Islet of Langerhans (tissue), 1 donor: ENCODE measurements at regions not wholly inside any gene's neighbourhood (a gene's known extent, or its start where the extent isn't known, plus 50 kb on each side); places are given as distances from the start of the nearest gene placed in this dataset.
A peak's percentile ranks its signal among the peaks of the same experiment; 100 is the strongest.

Experiments
- FAIRE-seq: peaks from one replicate; lab custom pipeline; 2011; peaks lifted over from hg19 to GRCh38; lab: Jason Lieb, UNC

- FAIRE-seq: no peak
Observed at GRCh38 chr4:137200322-137200721, 332.0 kb downstream of the PCDH18 start.

- no peak for FAIRE-seq
Observed at GRCh38 chr4:137198791-137199190, 333.5 kb downstream of the PCDH18 start.

- FAIRE-seq: no peak
Observed at GRCh38 chr4:137194670-137195069, 337.6 kb downstream of the PCDH18 start.

- no peak for FAIRE-seq
Observed at GRCh38 chr4:137193564-137193963, 338.7 kb downstream of the PCDH18 start.

DNA sequence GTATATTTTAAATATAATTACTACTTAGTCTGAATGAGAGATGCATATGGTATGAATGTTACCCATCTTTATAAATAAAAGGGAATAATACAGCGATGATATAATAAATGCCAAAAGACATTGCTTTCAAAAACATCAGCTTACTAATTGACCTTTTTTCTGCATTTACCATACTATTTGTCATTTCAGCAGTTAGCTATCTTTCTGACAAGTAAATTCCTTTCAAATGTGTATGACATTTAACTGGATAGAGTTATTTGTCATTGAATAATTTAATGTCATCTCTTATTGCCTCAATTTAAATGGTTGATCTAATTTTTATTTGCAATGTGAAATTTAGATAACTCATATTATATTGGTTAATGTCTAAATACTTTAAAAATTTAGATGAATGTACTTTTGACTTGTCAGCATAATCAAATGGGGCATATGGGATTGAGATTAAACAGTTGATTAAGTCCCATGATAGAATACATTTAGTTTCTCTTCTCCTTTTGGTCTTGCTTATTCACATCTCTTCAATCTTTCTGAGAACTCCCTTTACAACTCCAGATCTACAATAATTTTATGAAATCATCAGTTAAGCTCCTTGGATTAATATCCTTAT is 350.9 kb downstream of the PCDH18 start:
- FAIRE-seq: no peak

- no peak for FAIRE-seq
Observed at GRCh38 chr4:137180349-137180748, 351.9 kb downstream of the PCDH18 start.

GRCh38 chr4:137156807-137157206 is 375.5 kb downstream of the PCDH18 start:
- no peak for FAIRE-seq

DNA sequence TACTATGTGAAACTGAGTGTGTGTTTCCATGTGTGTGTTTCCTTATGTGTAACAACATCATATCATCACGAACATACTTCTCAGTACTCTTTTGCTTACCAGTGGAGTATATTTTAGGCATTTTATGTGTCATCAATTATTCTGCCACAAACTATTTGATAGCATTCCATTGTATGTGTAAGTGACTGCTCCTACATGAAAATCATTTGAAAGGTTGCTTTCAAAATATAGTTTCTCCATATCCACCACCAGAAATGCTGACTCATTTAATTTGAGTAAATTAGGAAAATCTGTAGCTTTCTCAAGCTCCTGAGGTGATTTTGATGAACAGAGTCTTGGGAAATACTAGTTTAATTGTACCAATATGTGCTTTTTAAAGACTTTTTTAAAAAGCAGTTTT is 376.2 kb downstream of the PCDH18 start:
- FAIRE-seq: no peak

DNA sequence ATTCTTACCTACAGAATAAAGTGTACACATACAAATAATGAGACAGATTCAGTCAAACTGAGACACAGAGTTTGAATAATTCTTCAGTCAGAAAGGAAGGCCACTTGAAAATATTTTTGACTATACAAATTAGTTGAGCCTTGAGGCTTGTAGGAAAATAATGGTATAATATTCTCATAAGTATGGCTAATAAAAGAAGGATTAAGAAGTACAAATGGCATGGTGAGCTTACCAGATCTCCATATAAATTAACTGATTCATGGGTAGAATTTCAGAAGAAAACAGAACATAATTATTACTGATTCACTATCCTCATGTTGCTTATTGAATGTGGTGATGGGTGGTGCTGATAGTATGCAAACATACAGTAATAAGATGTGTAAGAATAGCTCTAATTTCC is 401.1 kb downstream of the PCDH18 start:
- FAIRE-seq: no peak

- FAIRE-seq: no peak
Observed at GRCh38 chr4:137129845-137130244, 402.4 kb downstream of the PCDH18 start.

DNA sequence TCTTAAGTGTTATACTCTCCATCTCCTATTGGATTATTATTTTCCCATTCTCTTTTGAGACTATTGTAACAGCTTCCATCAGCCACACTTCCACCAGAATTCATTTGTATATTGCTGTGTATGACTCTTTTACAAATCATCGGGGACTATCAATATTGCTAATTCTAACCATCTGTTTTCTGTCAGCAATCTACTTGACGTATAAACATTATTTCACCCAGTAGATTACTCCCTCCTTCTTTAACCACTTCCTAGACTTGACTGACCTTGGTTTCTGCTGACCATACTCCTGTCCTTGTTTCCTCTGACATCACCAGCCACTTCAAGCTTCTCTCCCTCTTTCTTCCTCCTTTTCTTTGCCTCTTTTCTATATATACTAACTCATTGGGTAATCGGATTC is 402.9 kb downstream of the PCDH18 start:
- FAIRE-seq: no peak

GRCh38 chr4:137125011-137125410 is 407.3 kb downstream of the PCDH18 start:
- FAIRE-seq: no peak

GRCh38 chr4:137124278-137124932 is 407.9 kb downstream of the PCDH18 start:
- FAIRE-seq: peak; percentile 75

DNA sequence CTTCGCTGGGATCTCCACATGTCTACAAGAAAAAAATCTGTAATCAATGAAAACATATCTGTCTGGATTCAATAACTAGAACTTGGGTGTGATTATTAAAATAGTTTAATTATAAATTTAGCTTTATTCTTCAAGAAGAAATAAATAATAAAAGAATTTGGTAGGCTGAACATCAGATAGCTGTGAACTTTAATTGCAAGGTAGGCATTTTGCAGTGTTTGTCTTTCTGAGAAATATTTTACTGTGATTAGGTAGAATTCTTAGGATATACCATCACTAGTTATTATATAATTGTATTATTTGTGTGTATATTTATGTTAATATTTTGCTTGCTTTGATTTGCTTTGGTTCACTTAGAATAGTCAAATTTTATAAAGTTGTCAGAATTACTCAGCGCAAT is 409.4 kb downstream of the PCDH18 start:
- no peak for FAIRE-seq

- FAIRE-seq: no peak
Observed at GRCh38 chr4:137116144-137116543, 416.1 kb downstream of the PCDH18 start.

DNA sequence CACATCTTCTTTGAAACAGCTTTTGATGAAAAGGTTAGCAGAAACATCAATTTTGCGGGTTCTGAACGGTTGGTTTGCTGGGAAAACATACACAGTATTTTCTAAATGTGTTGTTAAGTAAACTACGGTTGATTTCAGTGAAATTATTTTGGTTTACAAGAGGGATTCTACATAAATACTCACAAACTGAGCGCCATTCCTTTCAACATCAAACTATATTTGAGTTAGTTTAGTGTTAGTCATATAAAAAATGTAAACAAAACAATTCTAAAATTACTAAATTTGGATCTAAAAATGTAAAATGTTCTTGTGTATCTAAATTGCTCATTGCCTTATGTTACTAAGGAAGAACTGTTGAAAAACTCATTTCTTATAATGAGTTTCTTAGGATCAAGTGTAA is 425.6 kb downstream of the PCDH18 start:
- FAIRE-seq: no peak

DNA sequence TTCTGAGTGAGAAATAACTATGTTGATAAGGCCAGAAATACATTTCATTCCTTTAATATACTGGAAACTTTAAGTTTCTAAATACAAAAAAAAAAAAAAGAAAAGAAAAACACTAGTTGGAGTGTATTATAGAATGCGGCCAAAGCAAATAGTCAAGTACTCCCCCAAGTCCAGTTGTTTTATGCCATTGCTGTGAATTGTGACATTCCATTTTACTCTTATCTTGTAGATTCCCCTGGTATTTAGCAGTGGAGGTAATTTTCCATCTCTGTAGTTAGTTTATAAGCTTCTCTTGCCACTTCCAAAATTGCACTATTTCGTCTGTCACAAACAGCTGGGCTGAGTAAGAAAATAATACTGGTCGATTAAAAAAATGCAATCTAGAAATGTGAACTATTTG is 426.0 kb downstream of the PCDH18 start:
- FAIRE-seq: no peak

DNA sequence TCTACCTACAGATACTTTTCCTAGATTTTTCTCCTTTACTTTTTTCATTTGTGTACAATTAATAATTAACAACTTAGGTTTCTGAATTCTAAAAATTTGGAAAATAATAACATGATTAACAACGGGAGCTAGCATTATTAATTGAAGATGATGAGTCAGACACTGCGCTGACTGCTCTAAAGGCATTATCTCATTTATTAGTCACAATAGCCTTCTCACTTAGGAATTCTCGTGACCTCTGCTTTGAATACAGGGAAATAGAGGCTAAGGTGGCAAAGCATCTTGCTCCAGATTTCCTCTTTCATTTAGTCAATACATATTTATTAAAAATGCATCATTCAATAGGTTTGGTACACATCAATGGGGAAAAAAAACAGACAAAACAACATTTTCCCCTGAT is 441.3 kb downstream of the PCDH18 start:
- no peak for FAIRE-seq

GRCh38 chr4:137083571-137084135 is 448.6 kb downstream of the PCDH18 start:
- FAIRE-seq: no peak

- FAIRE-seq: no peak
Observed at GRCh38 chr4:137082061-137082460, 450.2 kb downstream of the PCDH18 start.

- no peak for FAIRE-seq
Observed at GRCh38 chr4:137076908-137077307, 455.4 kb downstream of the PCDH18 start.

GRCh38 chr4:137075586-137075985 is 456.7 kb downstream of the PCDH18 start:
- FAIRE-seq: no peak

GRCh38 chr4:137070614-137071013 is 461.7 kb downstream of the PCDH18 start:
- FAIRE-seq: no peak

GRCh38 chr4:137069473-137069872 is 462.8 kb downstream of the PCDH18 start:
- no peak for FAIRE-seq
